CD4-positive, alpha-beta memory T cell (primary cell): ENCODE measurements at regions not wholly inside any gene's neighbourhood (a gene's known extent, or its start where the extent isn't known, plus 50 kb on each side); places are given as distances from the start of the nearest gene placed in this dataset.
"Not testable (repeated sequence)": the region's sequence is repeated elsewhere in the genome, so short reads cannot be mapped to it uniquely, and the experiment has no call there.

Experiments used
- CTCF ChIA-PET: fragments of 350-600 bp; sonication (Branson Sonifier 250); formaldehyde crosslinking; loops from one replicate; lab custom pipeline; 2021; ENCODE audit warnings: inconsistent platforms; ENCODE audit not compliant: partially characterized antibody; lab: Charles Lee
- POLR2A ChIA-PET: fragments of 350-600 bp; sonication (Branson Sonifier 250); formaldehyde crosslinking; loops from one replicate; lab custom pipeline; 2021; ENCODE audit not compliant: partially characterized antibody; lab: Charles Lee
- DNase-seq, 5 donors: peaks; one replicate each; pipeline versions ENCODE4 v3.0.0 to v3.0.0-alpha.2; 2020 to 2022; ENCODE audit warnings: mixed read lengths in 1 of 5
- H3K27ac ChIP-seq: one replicate; pipeline ENCODE4 v1.7.0; 2013; ENCODE audit warnings: low read depth, low read length
- H3K27me3 ChIP-seq: 2 replicates; pipeline ENCODE4 v1.7.0; 2013; ENCODE audit warnings: mild to moderate bottlenecking, low read length, moderate library complexity; ENCODE audit not compliant: insufficient read depth
- H3K36me3 ChIP-seq: 2 replicates; pipeline ENCODE4 v1.7.0; 2013; ENCODE audit warnings: mild to moderate bottlenecking, low read length, moderate library complexity; ENCODE audit not compliant: insufficient read depth
- H3K4me1 ChIP-seq: 2 replicates; pipeline ENCODE4 v1.7.0; 2013; ENCODE audit warnings: mild to moderate bottlenecking, low read length, moderate library complexity; ENCODE audit not compliant: insufficient read depth
- H3K4me3 ChIP-seq, 2 donors: one replicate each; pipeline ENCODE4 v1.7.0; 2013; ENCODE audit warnings: low read length in 2 of 2, mild to moderate bottlenecking in 1 of 2
- H3K9me3 ChIP-seq, 2 donors: one replicate each; pipeline ENCODE4 v1.7.0; 2013; ENCODE audit warnings: low read length in 2 of 2, control low read depth in 1 of 2; ENCODE audit not compliant: control insufficient read depth in 1 of 2
- H3K27ac Mint-ChIP-seq, 7 donors: one replicate each; pipeline ENCODE4 v1.8.0; 2020 to 2021; ENCODE audit warnings: mixed read lengths in 7 of 7, mild to moderate bottlenecking in 6 of 7, inconsistent platforms in 3 of 7, moderate library complexity in 3 of 7
- H3K27me3 Mint-ChIP-seq, 2 donors: one replicate each; pipeline ENCODE4 v1.8.0; 2020 to 2021; ENCODE audit warnings: mixed read lengths in 2 of 2
- H3K36me3 Mint-ChIP-seq, 2 donors: one replicate each; pipeline ENCODE4 v1.8.0; 2020 to 2021; ENCODE audit warnings: mixed read lengths in 2 of 2, inconsistent platforms in 1 of 2, mild to moderate bottlenecking in 1 of 2
- H3K4me1 Mint-ChIP-seq, 4 donors: one replicate each; pipeline ENCODE4 v1.8.0; 2020 to 2021; ENCODE audit warnings: mixed read lengths in 4 of 4, mild to moderate bottlenecking in 1 of 4
- H3K4me3 Mint-ChIP-seq, 8 donors: one replicate each; pipeline ENCODE4 v1.8.0; 2020 to 2021; ENCODE audit warnings: mixed read lengths in 8 of 8, mild to moderate bottlenecking in 7 of 8, moderate library complexity in 6 of 8, inconsistent platforms in 3 of 8
- H3K9me3 Mint-ChIP-seq, 8 donors: one replicate each; pipeline ENCODE4 v1.8.0; 2020 to 2021; ENCODE audit warnings: mixed read lengths in 8 of 8, mild to moderate bottlenecking in 5 of 8, inconsistent platforms in 3 of 8, moderate library complexity in 1 of 8
- intact Hi-C: fragments of 100-400 bp; cut with micrococcal nuclease; formaldehyde crosslinking; loops from one replicate; pipeline ENCODE4 v1.15.1; 2023

DNA sequence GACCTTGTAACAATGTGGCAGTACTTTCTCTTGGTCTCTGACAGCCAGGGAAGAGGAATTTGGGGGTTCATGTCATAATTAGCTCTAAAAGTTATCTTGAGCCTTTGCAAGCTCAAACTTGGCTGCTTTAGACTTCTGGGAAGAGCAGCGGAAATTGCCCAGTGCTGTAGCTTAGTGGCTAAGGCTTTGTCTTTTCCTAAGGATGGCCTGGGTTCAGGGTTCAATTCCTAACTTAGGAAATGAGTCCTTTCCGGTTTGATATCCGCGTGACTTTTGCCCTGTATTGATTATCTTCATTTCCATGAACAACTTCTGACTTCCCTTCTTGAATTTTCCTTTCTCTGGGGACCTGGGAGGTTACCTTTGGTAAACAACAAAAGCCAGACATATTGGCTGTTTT is 961.0 kb downstream of the CNTNAP5 start:
- H3K9me3 Mint-ChIP-seq: peaks cover 0 to 15% (median 5%) of the 10 kb centered on the region in 8 donors
- POLR2A ChIA-PET: no interaction called here
- Histone ChIP-seq H3K27me3 (no peaks in the 10 kb centered on the region), H3K4me3 (no peak overlapping the region), H3K4me1 (no peaks in the 10 kb centered on the region), H3K36me3 (no peaks in the 10 kb centered on the region), H3K27ac (no peak overlapping the region), H3K9me3 (no peaks in the 10 kb centered on the region)
- intact Hi-C loops: no loop called here
- CTCF ChIA-PET: no interaction called here
- DNase-seq: no peak
- no peaks in the 10 kb centered on the region for H3K27me3 Mint-ChIP-seq
- H3K4me3 Mint-ChIP-seq: no peak overlapping the region
- no peaks in the 10 kb centered on the region for H3K36me3 Mint-ChIP-seq
- no peak overlapping the region for H3K27ac Mint-ChIP-seq
- H3K4me1 Mint-ChIP-seq: no peaks in the 10 kb centered on the region

DNA sequence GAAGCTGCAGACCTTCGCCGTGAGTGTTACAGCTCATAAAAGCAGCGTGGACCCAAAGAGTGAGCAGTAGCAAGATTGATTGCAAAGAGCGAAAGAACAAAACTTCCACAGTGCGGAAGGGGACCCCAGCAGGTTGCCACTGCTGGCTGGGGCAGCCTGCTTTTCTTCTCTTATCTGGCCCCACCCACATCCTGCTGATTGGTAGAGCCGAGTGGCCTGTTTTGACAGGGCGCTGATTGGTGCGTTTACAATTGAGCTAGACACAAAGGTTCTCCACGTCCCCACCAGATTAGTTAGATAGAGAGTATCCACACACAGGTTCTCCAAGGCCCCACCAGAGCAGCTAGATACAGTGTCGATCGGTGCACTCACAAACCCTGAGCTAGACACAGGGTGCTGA is 961.8 kb downstream of the CNTNAP5 start:
- H3K36me3 Mint-ChIP-seq, H3K27me3 Mint-ChIP-seq, H3K4me1 Mint-ChIP-seq, H3K36me3 ChIP-seq, H3K4me3 ChIP-seq, intact Hi-C loops, POLR2A ChIA-PET, H3K4me1 ChIP-seq, H3K27ac Mint-ChIP-seq, H3K27me3 ChIP-seq, DNase-seq, CTCF ChIA-PET, H3K27ac ChIP-seq, H3K9me3 ChIP-seq, H3K4me3 Mint-ChIP-seq: not testable (repeated sequence)
- H3K9me3 Mint-ChIP-seq: peaks cover 0 to 15% (median 5%) of the 10 kb centered on the region in 8 donors

DNA sequence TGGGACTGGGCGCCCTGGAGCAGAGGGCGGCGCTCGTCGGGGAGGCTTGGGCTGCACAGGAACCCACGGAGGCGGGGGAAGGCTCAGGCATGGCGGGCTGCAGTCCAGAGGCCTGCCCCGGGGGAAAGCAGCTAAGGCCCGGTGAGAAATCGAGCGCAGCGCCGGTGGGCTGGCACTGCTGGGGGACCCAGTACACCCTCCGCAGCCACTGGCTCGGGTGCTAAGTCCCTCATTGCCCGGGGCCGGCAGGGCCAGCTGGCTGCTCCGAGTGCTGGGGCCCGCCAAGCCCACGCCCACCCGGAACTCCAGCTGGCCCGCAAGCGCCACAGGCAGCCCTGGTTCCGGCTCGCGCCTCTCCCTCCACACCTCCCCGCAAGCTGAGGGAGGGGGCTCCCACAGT is 962.3 kb downstream of the CNTNAP5 start:
- H3K27me3 Mint-ChIP-seq, H3K4me1 ChIP-seq, POLR2A ChIA-PET, H3K27ac ChIP-seq, H3K9me3 ChIP-seq, H3K4me3 ChIP-seq, DNase-seq, H3K4me1 Mint-ChIP-seq, H3K27me3 ChIP-seq, H3K27ac Mint-ChIP-seq, intact Hi-C loops, H3K36me3 Mint-ChIP-seq, H3K36me3 ChIP-seq, H3K4me3 Mint-ChIP-seq, CTCF ChIA-PET: not testable (repeated sequence)
- peaks cover 0 to 15% (median 5%) of the 10 kb centered on the region in 8 donors for H3K9me3 Mint-ChIP-seq

DNA sequence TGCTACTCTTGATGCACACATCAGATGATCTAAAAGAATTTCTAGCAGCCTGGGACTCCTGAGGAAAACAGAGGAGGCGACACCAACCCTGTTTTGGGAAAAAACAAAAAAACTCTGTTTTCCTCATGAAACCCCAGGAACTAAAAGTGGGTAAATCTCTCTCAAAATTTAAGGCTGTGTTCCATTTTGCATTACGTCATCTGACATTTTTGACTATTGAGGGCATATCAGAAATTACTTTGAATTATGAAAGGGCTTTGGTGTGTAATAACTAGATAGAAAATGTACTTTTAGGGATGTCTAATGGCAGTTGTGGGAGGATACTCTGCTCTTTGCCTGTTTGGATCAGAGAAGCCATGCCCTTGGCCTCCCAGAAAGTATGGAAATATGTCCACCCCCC is 963.0 kb downstream of the CNTNAP5 start:
- no peaks in the 10 kb centered on the region for H3K27me3 ChIP-seq
- no peak overlapping the region for H3K4me3 Mint-ChIP-seq
- no peak overlapping the region for H3K27ac Mint-ChIP-seq
- no peaks in the 10 kb centered on the region for H3K4me1 Mint-ChIP-seq
- peaks cover 0 to 15% (median 5%) of the 10 kb centered on the region in 8 donors for H3K9me3 Mint-ChIP-seq
- POLR2A ChIA-PET: no interaction called here
- DNase-seq: no peak
- no peaks in the 10 kb centered on the region for H3K9me3 ChIP-seq
- no peaks in the 10 kb centered on the region for H3K36me3 Mint-ChIP-seq
- no peaks in the 10 kb centered on the region for H3K36me3 ChIP-seq
- H3K27ac ChIP-seq: no peak overlapping the region
- H3K27me3 Mint-ChIP-seq: no peaks in the 10 kb centered on the region
- no peak overlapping the region for H3K4me3 ChIP-seq
- no peaks in the 10 kb centered on the region for H3K4me1 ChIP-seq
- intact Hi-C loops: no loop called here
- CTCF ChIA-PET: no interaction called here

DNA sequence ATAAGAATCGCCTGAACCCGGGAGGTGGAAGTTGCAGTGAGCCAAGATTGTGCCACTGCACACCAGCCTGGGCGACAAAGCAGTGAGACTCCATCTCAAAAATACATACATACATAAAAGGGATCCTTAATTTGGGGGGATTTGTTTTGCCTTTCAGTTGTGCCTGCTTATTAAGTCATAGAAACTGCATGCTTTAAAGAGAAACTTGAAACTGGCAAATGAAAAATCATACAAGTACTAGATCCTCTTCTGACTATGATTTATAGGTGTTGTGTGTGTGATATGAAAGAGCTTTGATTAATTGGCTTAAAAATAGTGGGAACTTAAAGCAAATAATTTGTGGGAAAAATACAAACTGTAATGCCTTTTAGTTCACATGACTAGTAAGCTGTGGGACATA is 963.7 kb downstream of the CNTNAP5 start:
- no peak for DNase-seq
- no peak overlapping the region for H3K27ac ChIP-seq
- no peak overlapping the region for H3K4me3 ChIP-seq
- Mint-ChIP-seq H3K27ac (no peak overlapping the region), H3K9me3 (peaks cover 0 to 15% (median 5%) of the 10 kb centered on the region in 8 donors), H3K4me3 (no peak overlapping the region), H3K4me1 (no peaks in the 10 kb centered on the region), H3K27me3 (no peaks in the 10 kb centered on the region), H3K36me3 (no peaks in the 10 kb centered on the region)
- no peaks in the 10 kb centered on the region for H3K27me3 ChIP-seq
- CTCF ChIA-PET: no interaction called here
- no peaks in the 10 kb centered on the region for H3K9me3 ChIP-seq
- intact Hi-C loops: no loop called here
- no peaks in the 10 kb centered on the region for H3K4me1 ChIP-seq
- POLR2A ChIA-PET: no interaction called here
- H3K36me3 ChIP-seq: no peaks in the 10 kb centered on the region

DNA sequence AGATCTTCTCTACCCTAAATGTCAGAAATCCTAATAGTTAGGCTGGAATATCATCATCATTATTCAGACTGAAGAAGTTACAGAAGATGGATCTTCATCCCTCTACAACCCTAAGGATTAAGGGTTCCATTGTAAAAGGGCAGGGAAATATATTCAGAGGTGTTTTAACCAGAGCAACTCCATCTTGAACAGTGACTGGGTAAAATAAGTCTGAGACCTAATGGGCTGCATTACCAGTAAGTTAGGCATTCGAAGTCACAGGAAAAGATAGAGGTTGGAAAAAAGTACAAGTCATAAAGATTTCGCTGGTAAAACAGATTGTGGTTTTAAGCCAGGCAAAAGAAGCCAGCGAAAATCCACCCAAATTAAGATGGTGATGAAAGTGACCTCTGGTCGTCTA is 968.7 kb downstream of the CNTNAP5 start:
- Histone ChIP-seq H3K27me3 (no peaks in the 10 kb centered on the region), H3K27ac (no peak overlapping the region), H3K4me1 (no peaks in the 10 kb centered on the region), H3K36me3 (no peaks in the 10 kb centered on the region), H3K9me3 (peaks cover 0 to 5% of the 10 kb centered on the region in 2 donors), H3K4me3 (no peak overlapping the region)
- no peak overlapping the region for H3K27ac Mint-ChIP-seq
- H3K36me3 Mint-ChIP-seq: no peaks in the 10 kb centered on the region
- H3K27me3 Mint-ChIP-seq: no peaks in the 10 kb centered on the region
- POLR2A ChIA-PET: no interaction called here
- no peak overlapping the region for H3K4me3 Mint-ChIP-seq
- CTCF ChIA-PET: no interaction called here
- no peak for DNase-seq
- peaks cover 1 to 11% (median 3%) of the 10 kb centered on the region in 8 donors for H3K9me3 Mint-ChIP-seq
- intact Hi-C loops: no loop called here
- H3K4me1 Mint-ChIP-seq: no peaks in the 10 kb centered on the region

DNA sequence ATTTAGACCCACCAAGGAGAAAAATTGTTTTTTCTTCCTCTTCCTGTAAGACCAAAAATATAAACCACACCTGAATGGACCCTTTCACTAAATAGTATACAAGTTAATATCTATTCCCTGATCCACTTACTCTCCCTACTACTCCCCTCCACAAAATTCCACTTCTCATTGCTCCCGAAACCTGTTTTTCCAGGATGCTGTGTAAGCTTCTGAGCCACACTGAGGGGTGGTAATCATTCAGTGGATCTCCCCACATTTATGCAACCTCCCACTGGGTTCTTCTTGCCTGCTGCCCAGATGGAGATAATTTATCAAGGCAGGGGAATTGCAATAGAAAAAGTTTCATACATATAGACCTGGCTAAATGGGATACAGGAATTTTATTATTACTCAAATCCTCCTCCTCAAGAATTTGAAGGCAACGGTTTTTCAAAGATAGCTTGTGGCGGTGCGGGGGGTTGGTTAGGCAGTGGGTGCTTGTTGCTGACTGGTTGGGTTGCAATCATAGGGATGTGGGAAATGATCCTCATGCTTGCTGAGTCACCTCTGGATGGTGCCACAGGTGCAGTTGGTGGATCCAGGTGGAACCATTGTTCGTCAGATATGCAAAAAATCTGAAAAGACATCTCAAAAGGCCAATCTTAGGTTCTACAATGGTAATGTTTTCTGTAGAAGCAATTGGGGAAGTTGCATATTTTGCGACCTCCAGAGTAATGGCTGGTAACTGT is 970.3 kb downstream of the CNTNAP5 start:
- Mint-ChIP-seq H3K27ac (no peak overlapping the region), H3K9me3 (peaks cover 0 to 11% (median 3%) of the 10 kb centered on the region in 8 donors), H3K36me3 (no peaks in the 10 kb centered on the region), H3K4me1 (no peaks in the 10 kb centered on the region), H3K27me3 (no peaks in the 10 kb centered on the region), H3K4me3 (no peak overlapping the region)
- Histone ChIP-seq H3K4me1 (no peaks in the 10 kb centered on the region), H3K36me3 (no peaks in the 10 kb centered on the region), H3K4me3 (no peak overlapping the region), H3K9me3 (peaks cover 0 to 5% of the 10 kb centered on the region in 2 donors), H3K27ac (no peak overlapping the region), H3K27me3 (no peaks in the 10 kb centered on the region)
- ChIA-PET CTCF (no interaction called here), POLR2A (no interaction called here)
- intact Hi-C loops: no loop called here
- no peak for DNase-seq
